HG03520 (cell line): ENCODE measurements at regions not wholly inside any gene's neighbourhood (a gene's known extent, or its start where the extent isn't known, plus 50 kb on each side); places are given as distances from the start of the nearest gene placed in this dataset.

Source experiments
- ATAC-seq: cut with Tn5 transposase; IDR thresholded peaks from one replicate; pipeline ENCODE4 v1.9.1; 2021; ENCODE audit warnings: mild to moderate bottlenecking, moderate library complexity; ENCODE audit not compliant: unreplicated experiment

DNA sequence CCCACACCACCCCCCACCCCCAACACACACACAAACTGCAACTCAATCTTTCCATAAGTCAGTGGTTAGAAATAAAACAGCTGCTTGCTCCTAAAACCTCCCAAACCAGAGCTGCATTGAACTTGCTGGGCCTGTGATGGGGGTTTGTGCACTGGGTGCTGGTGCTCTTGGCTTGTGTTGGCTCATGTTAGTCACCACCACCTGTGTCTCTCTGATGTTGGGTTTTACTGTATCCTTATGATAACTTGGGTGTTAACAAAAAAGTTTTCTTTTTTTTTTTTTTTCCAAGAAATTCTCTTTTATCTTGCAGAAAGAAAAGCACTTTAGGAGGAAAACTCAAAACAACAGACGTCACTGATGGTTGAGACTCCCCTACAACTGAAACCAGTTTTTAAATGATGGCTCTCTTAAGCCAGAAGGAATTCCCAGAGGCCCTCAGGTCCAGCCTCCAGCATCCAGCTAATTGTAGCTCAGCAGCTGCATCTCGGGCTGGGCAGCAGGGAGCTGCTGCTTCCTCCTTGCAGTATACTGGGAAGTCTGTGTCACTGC, 79.9 kb upstream of the DRD2 start:
- no peak for ATAC-seq

DNA sequence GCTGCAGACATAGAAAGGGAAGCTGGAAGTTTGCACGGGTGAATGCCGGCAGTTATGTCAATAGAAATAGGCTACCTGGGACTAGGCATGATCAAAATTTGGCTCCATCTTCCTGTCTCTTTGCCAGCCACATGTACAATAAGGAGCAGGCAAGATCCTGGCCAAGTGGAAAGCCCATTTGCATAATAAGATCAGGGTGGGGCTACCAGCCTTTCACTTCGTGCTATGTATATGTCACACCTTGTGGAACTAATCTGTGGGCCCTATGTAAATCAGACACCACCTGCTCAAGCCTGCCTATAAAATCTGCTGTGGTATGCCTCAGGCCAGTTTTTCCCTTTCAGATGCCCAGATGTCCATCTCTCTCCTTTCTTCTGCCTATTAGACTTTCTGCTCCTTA, 79.3 kb upstream of the DRD2 start:
- ATAC-seq, result no peak

DNA sequence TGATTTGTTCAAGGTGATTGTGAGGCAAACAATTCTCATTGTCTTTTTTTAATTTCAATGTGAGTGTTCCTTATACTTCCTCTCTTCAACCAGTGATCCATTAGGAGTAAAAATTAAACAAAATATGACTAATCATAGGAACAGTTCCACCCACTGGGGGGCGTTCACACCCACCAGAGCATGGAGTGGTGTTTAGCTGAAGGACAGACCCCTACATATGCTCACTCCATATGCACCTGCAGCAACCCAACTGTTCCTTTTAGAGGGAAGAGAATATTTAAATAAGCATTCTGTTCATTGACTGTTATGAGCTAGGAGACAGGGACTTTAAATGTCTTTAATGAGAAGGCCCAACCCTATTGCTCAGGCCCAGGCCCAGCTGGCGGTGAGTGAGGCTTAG, 78.7 kb upstream of the DRD2 start:
- no peak for ATAC-seq

DNA sequence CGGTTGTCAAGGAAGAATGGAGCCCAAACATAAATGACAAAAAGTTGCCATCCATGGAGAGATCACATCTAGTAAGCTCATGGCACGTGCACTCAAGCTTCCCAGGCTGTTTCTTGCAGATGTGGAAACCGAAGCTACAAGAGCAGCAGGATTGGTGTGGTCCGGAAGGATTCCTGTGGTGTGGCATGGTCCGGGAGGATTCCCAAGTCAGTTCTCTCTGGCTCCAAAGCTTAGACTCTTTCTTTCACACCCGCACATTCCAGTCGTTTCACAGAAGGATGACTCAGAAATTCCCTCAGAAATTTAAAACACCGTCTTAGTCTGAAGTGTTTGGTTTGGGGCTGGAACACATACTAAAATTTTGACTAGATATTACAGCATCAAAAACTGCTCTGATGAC, 78.0 kb upstream of the DRD2 start:
- ATAC-seq, result no peak

DNA sequence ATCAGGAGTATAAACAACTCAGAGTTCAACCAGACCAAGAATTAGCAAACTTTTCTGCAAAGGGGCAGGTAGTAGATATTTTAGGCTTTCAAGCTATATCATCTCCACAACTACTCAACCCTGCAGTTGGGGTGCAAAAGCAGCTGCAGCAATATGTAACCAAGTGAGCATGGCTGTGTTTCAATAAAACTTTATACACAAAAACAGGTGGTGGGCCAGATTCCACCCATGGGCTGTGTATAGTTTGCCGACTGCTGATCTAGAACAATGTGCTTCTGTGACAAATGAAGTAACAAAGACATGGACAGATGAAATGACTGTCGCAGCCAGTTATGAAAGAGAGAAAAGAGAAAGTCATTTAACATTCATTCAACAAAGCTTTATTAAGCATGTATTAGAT, 77.1 kb upstream of the DRD2 start:
- no peak for ATAC-seq

DNA sequence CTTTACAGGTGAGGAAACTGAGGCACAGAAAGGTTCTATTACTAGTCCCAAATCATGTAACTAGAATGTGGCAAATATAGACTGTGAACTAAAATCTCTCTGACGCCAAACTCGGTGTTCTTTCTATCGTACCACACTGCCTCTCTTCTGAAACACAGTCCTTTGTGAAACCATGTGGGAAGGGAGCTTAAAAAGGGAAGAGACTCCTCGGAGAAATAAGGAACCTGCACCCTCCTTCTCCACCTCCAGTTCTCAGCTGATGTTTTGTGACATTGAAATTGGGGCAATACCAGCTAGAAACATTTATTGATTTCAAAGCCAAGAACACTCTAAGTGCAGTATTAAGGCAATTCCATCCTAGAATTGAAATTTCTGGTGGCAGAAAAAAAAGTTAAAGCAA, 76.4 kb upstream of the DRD2 start:
- no peak for ATAC-seq

DNA sequence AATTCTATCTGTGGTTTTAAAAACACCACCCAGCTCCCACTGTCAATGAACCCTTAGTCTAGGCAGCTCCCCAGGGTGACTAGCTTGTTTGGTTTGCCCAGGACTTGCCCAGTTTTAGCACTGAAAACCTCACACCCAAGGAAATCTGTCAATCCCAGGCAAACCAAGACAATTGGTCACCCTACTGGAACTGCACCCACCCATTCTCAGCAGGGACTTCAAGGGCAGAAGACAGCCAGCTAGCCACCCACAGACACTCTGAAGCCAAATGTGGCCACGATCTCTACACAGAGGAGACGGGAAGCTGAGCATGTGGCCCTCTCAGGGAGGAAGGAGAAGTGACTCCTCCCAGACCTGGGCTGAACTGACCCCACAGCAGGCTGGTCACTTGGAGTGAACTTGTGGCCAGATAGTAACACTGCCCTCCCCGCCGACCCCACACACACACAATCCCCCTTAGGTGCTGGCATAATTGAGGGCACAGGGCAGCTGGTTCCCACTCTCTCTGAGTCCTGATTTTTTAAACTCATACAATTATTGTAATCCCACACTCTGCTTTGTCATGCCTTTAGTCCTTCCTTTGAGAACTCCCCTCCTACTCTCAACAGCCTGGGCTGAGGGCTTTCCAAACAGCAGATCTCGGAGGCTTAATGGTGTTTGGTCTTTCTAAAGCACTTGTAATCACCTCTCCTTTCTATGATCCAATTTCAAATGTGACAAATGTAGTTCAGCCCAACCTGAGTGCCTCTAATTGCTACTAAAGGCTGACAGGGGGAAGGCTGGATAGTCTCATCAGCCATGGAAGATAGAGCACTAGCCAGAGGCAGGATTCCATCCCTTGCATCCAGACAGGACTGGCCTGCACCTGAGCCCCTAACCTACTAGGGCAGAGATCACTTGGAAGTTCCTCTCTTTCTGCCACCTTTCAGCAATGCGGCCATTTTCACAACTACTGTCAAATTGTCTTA, 74.7 kb upstream of the DRD2 start:
- no peak for ATAC-seq

DNA sequence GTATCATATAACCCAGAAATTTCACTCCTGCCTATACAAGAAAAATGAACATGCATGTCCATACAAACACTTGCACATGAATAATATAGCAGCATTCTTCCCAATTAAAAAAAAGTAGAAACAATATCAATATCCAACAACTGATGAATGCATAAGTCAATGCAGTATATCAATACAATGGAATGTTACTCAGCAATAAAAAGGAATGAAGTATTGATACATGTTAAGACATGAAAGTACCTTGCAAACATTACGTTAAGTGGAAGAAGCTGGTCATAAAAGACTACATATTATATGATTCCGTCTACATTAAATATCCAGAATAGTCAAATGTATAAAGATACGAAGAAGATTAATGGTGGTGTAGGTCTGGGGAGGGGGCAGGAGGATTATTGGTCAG, 73.9 kb upstream of the DRD2 start:
- ATAC-seq, result no peak

DNA sequence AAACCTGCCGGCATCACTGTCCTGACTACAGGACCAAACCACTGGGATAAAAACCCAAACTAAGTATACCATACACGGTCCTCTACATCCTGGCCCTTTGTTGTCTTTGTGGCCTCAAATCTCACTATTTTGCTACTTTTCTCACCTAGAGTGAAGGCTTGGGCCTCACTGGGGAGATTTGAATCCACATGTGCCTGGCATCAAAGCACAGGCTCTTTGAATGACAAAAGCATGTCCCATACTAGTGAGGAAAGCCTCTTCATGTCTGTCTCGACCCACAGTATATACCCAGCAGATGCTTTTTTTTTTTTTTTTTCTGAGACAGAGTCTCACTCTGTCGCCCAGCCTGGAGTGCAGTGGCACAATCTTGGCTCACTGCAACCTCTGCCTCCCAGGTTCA, 72.5 kb upstream of the DRD2 start:
- ATAC-seq, result no peak

DNA sequence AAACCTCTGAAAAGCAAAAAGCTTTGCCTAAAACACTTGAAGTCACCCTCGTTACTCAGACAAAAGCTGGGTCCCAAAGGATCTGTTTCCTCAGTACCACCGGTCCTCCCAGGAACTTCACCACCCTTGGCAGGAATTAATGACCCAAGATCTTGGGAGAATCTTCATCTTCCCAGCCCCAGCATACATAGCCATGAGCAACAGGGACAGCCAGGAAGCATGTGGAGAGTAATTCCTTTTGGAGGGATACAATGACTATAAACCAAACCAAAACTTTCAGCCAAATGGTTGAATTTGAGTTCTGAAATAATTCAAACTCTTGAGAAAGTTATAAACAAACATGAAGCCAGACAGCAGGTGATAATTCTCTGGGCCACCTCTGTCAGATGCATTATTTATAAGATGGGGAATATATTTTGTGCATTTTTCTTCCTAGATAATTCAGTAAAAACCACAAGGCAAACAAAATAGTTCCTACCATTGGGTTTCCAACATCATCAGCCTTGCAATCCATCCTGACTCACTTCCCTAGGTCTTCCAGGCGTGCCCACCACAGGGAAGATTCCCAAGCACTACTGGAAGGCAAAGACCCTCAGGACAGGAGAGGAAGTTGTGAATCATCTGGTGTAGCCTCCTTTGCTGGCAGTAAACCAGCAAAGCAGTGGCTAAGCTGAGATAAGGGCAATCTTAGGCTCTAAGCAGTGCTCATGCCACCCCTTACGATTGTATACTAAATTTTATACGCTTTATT, 71.7 kb upstream of the DRD2 start:
- ATAC-seq, result no peak

DNA sequence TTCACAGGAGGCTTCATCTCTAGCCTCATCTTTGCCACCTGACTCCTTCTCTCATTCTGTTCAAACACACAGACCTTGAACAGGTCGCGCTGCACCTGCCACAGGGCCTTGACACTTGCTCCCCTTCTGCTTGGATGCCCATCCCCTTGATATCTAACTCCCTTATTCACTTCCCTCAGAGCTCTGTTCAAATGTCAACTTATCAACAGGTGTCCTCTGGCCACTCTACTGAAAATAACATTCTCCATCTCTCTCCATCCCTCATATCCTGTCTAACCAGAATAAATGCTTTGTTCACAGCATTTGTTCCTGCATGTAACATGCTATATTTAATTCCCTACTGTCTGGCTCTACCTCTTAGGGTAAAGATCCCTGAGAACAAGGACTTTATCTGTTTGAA, 67.2 kb upstream of the DRD2 start:
- ATAC-seq, result no peak

DNA sequence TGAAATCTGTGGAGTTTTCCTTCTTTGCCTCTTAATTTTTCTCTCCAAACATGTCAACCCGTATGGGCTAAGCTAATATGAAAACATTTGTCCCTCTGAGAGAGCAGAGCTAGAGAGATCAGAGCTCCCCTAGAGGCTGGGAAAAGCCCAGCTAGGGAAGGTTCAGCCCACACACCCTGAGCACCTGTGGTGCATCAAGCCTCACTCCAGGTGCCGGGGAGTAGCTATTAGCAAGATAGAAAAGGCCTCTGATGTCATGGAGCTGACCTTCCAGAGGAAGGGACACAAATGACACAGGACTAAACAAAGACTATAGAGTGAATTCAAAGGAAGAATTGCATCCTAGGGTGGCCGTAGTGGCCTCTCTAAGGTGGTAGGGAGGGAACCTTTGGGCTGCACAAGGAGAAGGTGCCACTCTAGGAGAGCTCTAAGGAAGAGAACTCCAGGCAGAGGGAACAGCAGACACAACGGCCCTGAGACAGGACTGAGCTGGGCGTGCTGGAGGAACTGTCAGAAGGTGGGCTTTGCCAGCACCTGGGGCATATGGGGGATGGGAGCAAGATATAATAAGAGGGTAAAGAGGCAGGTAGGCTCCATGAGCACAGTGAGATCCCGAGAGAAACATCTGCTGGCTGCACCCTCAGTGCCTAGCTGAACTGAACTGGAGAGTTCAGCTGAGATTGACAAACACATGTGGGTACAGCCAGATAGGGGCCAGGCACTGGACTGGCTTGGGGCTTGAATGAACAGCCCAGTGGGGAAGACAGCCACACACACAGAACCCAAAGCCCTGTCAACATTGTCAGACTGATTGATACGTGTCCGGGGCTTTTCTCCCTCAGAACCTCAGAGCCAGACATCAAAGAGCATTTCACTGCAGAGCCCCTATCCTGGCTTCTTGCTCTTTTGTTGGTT, 65.5 kb upstream of the DRD2 start:
- no peak for ATAC-seq

DNA sequence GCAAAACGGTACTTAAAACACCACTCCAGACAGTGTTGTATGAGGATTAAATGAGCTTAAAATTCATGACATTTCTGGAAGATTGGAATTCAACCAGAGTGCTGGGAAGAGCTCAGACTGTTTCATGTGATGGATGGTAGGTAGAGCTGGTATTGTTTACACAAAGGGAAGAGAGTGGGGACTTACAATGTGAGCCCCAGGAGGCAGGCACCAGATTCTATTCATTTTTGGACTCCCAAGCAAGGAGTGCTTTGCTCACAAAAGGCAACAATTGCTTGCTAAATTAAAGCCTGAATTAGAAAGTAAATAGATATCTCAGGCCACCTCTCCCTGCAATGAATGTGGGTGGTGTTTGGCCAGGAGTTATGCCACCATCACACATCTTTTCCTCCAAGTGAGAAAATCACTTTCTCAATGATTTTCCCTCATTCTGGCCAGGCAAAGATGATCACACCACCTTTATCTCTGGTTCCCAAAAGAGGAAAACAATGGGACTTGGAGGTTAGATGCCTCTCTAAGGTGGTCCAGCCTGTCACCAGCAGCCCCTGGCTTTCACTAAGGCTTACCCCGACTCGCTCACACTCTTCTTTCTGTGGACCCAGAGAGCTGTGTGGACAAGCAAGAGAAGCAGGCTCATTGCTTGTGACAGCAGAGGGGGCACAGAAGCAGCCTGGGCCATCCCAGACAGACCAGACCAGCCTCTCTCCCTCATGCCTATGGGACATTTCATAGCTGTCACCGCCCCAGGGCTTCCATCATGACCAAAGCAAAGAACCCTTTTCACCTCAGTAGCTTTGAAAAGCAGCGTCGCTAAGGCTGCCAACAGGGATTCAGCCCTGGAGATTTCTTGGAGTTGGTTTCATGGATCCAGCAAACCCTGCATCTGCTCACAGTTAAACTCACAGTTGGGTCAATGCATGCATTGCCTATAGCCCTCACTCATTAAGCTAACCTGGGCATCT, 63.5 kb upstream of the DRD2 start:
- ATAC-seq, result no peak

DNA sequence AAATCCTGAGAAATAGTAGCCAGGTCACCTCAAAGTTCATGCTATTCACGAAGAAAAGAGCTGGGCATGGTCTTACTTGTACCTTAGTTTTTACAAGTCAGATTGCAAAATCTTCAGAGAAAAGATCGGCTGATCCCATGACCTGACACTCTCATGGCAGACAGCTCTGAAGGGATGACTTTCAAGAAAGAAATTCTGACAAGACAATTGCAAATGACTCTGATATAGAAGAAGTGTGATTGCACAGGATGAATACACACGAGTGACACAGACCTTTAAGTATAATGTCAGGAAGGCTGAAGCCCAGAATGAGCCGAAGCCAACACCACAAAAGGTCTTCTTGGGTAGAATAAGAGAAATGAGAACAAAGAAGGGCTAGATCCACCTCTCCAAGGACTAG, 59.4 kb upstream of the DRD2 start:
- no peak for ATAC-seq

DNA sequence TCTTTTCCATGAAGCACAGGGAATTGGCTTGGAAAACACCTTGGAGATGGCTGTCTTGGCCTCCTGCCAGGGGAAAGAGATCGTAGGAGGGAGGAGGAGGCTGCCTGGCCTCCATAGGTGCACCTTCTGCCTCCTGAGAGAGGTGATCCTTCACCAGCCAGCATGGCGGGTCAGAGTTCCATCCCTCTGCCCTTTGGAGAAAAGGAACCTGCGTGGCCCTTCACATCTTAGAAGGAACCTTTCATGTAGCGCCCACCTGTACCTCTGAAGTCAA, 58.2 kb upstream of the DRD2 start:
- no peak for ATAC-seq

DNA sequence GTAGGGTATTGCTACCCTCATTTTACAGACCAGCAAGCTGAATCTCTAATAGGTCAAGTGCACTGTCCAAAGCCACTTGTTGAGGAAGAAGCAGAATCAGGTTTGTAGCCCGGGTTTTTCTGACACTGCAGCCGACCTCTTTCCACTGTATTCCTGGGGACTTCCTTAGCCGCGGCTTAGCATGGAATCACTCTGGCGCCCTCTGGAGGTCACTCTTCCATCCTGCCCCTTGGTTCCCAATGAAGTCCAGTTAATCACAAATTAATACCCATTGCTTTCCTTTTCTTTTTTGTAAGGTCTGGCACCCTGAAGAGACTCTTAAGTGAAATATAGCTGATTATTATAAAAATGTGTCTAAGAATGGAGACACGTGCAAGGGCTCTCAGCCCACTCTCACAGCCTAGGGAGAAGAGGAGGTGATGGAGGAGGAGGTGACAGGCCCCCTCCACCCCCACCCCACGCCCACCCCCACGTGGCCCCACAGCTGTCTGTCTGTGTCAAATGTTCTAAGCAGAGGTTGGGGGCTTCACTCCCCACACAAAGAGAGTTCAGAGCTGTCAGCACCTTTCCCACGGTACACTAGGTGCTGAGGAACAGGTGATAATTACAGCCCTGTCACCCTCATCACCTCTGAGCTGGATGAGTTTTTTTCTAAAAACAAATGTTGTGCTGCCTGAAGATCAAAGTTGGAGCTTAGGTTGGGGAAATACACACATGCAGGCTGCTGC, 57.7 kb upstream of the DRD2 start:
- no peak for ATAC-seq

DNA sequence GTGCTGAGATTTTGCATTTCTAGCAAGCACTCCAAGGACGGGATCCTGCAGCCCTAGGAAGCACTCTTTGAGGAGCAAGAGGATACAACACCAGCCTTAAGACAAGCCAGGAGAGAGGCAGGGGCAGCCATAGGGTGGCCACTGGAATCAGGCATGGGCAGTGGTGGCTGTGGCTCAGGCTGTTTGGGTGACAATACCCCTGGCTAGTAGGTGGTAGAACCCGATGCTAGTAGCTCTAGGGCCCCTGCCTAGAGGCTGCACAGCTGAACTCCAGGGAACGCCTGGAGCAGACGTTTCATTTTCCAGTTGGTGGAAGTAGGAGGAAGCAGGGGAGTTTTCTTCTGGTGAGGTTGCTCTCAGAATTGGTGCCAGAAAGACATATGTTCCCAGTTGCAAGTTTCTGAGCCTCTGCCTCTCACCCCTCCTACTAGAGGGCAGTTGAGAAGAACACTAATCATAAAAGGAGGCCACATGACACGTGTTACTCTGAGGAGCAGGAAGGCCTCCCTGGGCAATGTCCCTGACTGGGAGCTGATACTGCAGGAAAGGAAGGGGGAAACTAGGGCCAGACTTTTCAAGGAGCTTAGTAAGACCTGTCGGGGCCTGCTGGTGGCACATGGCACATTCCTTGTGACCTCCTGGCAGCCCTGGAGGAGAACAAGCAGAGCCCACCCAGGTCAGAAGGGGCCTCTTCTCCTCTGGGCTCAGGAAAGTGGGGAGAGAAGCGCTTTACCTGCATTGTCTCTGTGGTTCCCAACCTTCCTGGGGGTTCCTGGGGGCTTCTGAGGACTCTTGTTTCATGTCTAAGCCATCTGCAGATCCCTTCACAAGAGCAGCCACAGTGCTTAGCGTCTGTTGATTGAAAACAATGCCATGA, 56.6 kb upstream of the DRD2 start:
- ATAC-seq, result no peak

DNA sequence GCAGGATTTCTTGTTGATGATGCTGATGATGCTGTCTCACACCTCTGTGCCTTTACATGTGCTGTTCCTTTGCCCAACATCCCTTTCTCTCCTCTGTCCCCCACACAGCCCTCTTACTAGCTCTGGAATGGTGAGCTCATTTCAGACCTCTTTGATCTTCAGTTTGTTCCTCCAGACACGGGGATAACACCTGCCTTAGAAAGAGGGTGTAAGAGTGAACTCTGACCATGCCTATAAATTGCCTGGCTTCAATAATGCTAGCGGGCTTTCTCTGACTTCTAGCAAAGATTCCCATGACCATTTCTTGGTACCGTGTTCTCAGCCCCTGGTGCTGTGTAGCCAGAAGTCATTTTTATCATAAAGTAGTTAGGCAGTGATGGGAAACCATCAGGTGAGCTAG, 55.9 kb upstream of the DRD2 start:
- no peak for ATAC-seq
